PC-9 (cell line): ENCODE measurements at regions not wholly inside any gene's neighbourhood (a gene's known extent, or its start where the extent isn't known, plus 50 kb on each side); places are given as distances from the start of the nearest gene placed in this dataset.

Experiments
- BruUV-seq: library from RNA; stranded (reverse); fragments of 400-500 nt; replicated peaks from 2 replicates; lab custom pipeline; 2021; lab: Mats Ljungman, UMichigan
- CTCF ChIA-PET: fragments of 300-600 bp; sonication (Branson Sonifier 250); formaldehyde crosslinking; loops from one replicate; lab custom pipeline; 2022; ENCODE audit warnings: antibody characterized with exemption; lab: Charles Lee
- POLR2A ChIA-PET: fragments of 300-600 bp; sonication (Branson Sonifier 250); formaldehyde crosslinking; loops from one replicate; lab custom pipeline; 2022; ENCODE audit warnings: antibody characterized with exemption; ENCODE audit not compliant: unreplicated experiment; lab: Charles Lee
- DNase-seq, 2 experiments: peaks; one replicate each; pipeline versions ENCODE4 v3.0.0 to v3.0.0-alpha.2; 2015 to 2022; ENCODE audit warnings: mixed read lengths in 1 of 2
- H2AFZ ChIP-seq: fragments of 200-600 bp; sonication (generic); 2 replicates; pipeline ENCODE4 v1.8.1; 2017; ENCODE audit warnings: antibody characterized with exemption
- H3F3A ChIP-seq: fragments of 200-600 bp; sonication (generic); 2 replicates; pipeline ENCODE4 v1.8.1; 2017; ENCODE audit warnings: antibody characterized with exemption, mild to moderate bottlenecking, low read depth; ENCODE audit not compliant: insufficient read depth
- H3K27ac ChIP-seq: fragments of 200-600 bp; sonication (generic); 2 replicates; pipeline ENCODE4 v1.6.1; 2016; ENCODE audit warnings: mixed run types
- H3K27me3 ChIP-seq: fragments of 200-600 bp; sonication (generic); 2 replicates; pipeline ENCODE4 v1.6.1; 2016; ENCODE audit warnings: low read depth, mixed run types; ENCODE audit not compliant: insufficient read depth
- H3K36me3 ChIP-seq: fragments of 200-600 bp; sonication (generic); 2 replicates; pipeline ENCODE4 v1.6.1; 2016; ENCODE audit warnings: low read depth, mixed run types
- H3K4me1 ChIP-seq: fragments of 200-600 bp; sonication (generic); replicated peaks from 2 replicates; pipeline ENCODE4 v1.6.1; 2016; ENCODE audit warnings: mixed run types; ENCODE audit not compliant: insufficient read depth
- H3K4me2 ChIP-seq: fragments of 200-600 bp; sonication (generic); 2 replicates; pipeline ENCODE4 v1.6.1; 2017; ENCODE audit warnings: mixed run types
- H3K4me3 ChIP-seq: fragments of 200-600 bp; sonication (generic); 2 replicates; pipeline ENCODE4 v1.6.1; 2016; ENCODE audit warnings: mixed run types
- H3K79me2 ChIP-seq: fragments of 200-600 bp; sonication (generic); 2 replicates; pipeline ENCODE4 v1.6.1; 2017; ENCODE audit warnings: low read depth, mixed run types
- H3K9me2 ChIP-seq: fragments of 200-600 bp; sonication (generic); 2 replicates; pipeline ENCODE4 v1.8.1; 2017; ENCODE audit warnings: mild to moderate bottlenecking; ENCODE audit not compliant: insufficient read depth
- H3K9me3 ChIP-seq: fragments of 200-600 bp; sonication (generic); 2 replicates; pipeline ENCODE4 v1.8.1; 2016; ENCODE audit warnings: low read depth; ENCODE audit not compliant: insufficient read depth
- H4K20me1 ChIP-seq: fragments of 200-600 bp; sonication (generic); 2 replicates; pipeline ENCODE4 v1.8.1; 2017; ENCODE audit not compliant: insufficient read depth
- CTCF ChIP-seq: fragments of 200-600 bp; sonication (generic); conservative IDR thresholded peaks from 2 replicates; pipeline ENCODE4 v1.6.1; 2017; ENCODE audit warnings: mixed run types, antibody characterized with exemption, mild to moderate bottlenecking, moderate library complexity
- EZH2 ChIP-seq: fragments of 200-600 bp; sonication (generic); IDR thresholded peaks from 2 replicates; pipeline ENCODE4 v1.8.0; 2017; ENCODE audit warnings: antibody characterized with exemption, low read depth
- intact Hi-C: fragments of 100-400 bp; cut with micrococcal nuclease; formaldehyde crosslinking; loops from one replicate; pipeline ENCODE4 v1.10.0; 2022; ENCODE audit not compliant: unreplicated experiment

- H4K20me1 ChIP-seq, result no peaks in the 10 kb centered on the region
- H3K79me2 ChIP-seq, result no peaks in the 10 kb centered on the region
- intact Hi-C loops, result no loop called here
- H3K4me2 ChIP-seq, result no peak overlapping the region
- no peaks in the 10 kb centered on the region for H3K27me3 ChIP-seq
- no peak overlapping the region for H3K4me3 ChIP-seq
- no TSS peak for BruUV-seq
- H3K9me2 ChIP-seq, result no peaks in the 10 kb centered on the region
- POLR2A ChIA-PET, result interaction anchor here (0.6 kb wide), 1 partner anchor 26 kb away, joined by 3 read pairs; no protein-coding TSS in a partner anchor
- DNase-seq, result no peak
- no peaks in the 10 kb centered on the region for H3K9me3 ChIP-seq
- H3K4me1 ChIP-seq, result no peaks in the 10 kb centered on the region
- no peak overlapping the region for H2AFZ ChIP-seq
- no peak overlapping the region for H3K27ac ChIP-seq
- CTCF ChIA-PET, result no interaction called here
- no peaks in the 10 kb centered on the region for H3K36me3 ChIP-seq
- TF ChIP-seq EZH2 (no peak), CTCF (no peak)
- no peaks in the 10 kb centered on the region for H3F3A ChIP-seq
Observed at GRCh38 chr4:165756836-165757235, 116.2 kb upstream of the TLL1 start.

- Histone ChIP-seq H3K4me3 (no peak overlapping the region), H2AFZ (no peak overlapping the region), H3K4me1 (no peaks in the 10 kb centered on the region), H3K27ac (no peak overlapping the region), H3K4me2 (no peak overlapping the region), H3K27me3 (no peaks in the 10 kb centered on the region), H3F3A (no peaks in the 10 kb centered on the region), H3K9me3 (no peaks in the 10 kb centered on the region), H3K36me3 (no peaks in the 10 kb centered on the region), H3K79me2 (no peaks in the 10 kb centered on the region), H4K20me1 (no peaks in the 10 kb centered on the region), H3K9me2 (no peaks in the 10 kb centered on the region)
- DNase-seq, result no peak
- TF ChIP-seq EZH2 (no peak), CTCF (no peak)
- intact Hi-C loops, result no loop called here
- ChIA-PET POLR2A (no interaction called here), CTCF (no interaction called here)
- no TSS peak for BruUV-seq
Observed at GRCh38 chr4:165757451-165757850, 115.6 kb upstream of the TLL1 start.

- H3K79me2 ChIP-seq, result no peaks in the 10 kb centered on the region
- ChIA-PET POLR2A (no interaction called here), CTCF (no interaction called here)
- H3K9me2 ChIP-seq, result no peaks in the 10 kb centered on the region
- H2AFZ ChIP-seq, result no peak overlapping the region
- H3F3A ChIP-seq, result no peaks in the 10 kb centered on the region
- no peak overlapping the region for H3K27ac ChIP-seq
- no peaks in the 10 kb centered on the region for H3K9me3 ChIP-seq
- H4K20me1 ChIP-seq, result no peaks in the 10 kb centered on the region
- intact Hi-C loops, result no loop called here
- H3K36me3 ChIP-seq, result no peaks in the 10 kb centered on the region
- H3K27me3 ChIP-seq, result no peaks in the 10 kb centered on the region
- no peak overlapping the region for H3K4me3 ChIP-seq
- no peaks in the 10 kb centered on the region for H3K4me1 ChIP-seq
- TF ChIP-seq EZH2 (no peak), CTCF (no peak)
- BruUV-seq, result no TSS peak
- DNase-seq, result no peak
- H3K4me2 ChIP-seq, result no peak overlapping the region
Observed at GRCh38 chr4:165758086-165758485, 115.0 kb upstream of the TLL1 start.
